Gastroesophageal sphincter (tissue), 4 donors: ENCODE measurements at regions not wholly inside any gene's neighbourhood (a gene's known extent, or its start where the extent isn't known, plus 50 kb on each side); places are given as distances from the start of the nearest gene placed in this dataset.

Experiments used
- ATAC-seq: fragments of 150-250 bp; one replicate; pipeline ENCODE4 v1.9.1; 2016; ENCODE audit warnings: mild to moderate bottlenecking, moderate library complexity
- H3K27ac ChIP-seq, 4 donors: fragments of 200-600 bp; sonication (generic) in 3 of 4; 1 replicate in 3 of 4; 2 replicates in 1 of 4; pipeline ENCODE4 v1.5.1; 2016 to 2019
- H3K27me3 ChIP-seq: fragments of 200-600 bp; sonication (generic); one replicate; pipeline ENCODE4 v1.5.1; 2019
- H3K36me3 ChIP-seq, 2 donors: fragments of 200-600 bp; sonication (generic); one replicate each; pipeline ENCODE4 v1.5.1; 2019; ENCODE audit warnings: control low read depth in 1 of 2
- H3K4me1 ChIP-seq, 3 donors: fragments of 200-600 bp; sonication (generic); 1 replicate in 2 of 3; 2 replicates in 1 of 3; pipeline ENCODE4 v1.5.1; 2016 to 2019; ENCODE audit warnings: control low read depth in 2 of 3
- H3K4me3 ChIP-seq, 2 donors: fragments of 200-600 bp; sonication (generic); one replicate each; pipeline ENCODE4 v1.5.1; 2019; ENCODE audit warnings: mild to moderate bottlenecking in 1 of 2, moderate library complexity in 1 of 2
- H3K9me3 ChIP-seq, 3 donors: fragments of 200-600 bp; sonication (generic); one replicate each; pipeline ENCODE4 v1.5.1; 2017 to 2019; ENCODE audit warnings: control low read depth in 2 of 3
- CTCF ChIP-seq, 4 experiments: fragments of 200-600 bp in 2 of 4; fragments of 450-650 bp in 2 of 4; sonication (generic) in 1 of 4; IDR thresholded peaks; one replicate each; pipeline ENCODE4 v1.5.1; 2017 to 2019; ENCODE audit warnings: antibody characterized with exemption in 4 of 4, mild to moderate bottlenecking in 2 of 4, moderate library complexity in 2 of 4
- EP300 ChIP-seq: sonication (generic); formaldehyde crosslinking; IDR thresholded peaks from one replicate; pipeline ENCODE4 v1.6.1; 2017; ENCODE audit warnings: antibody characterized with exemption, mild to moderate bottlenecking
- POLR2A ChIP-seq, 2 donors: fragments of 450-650 bp; IDR thresholded peaks; one replicate each; pipeline ENCODE4 v1.6.1; 2017; ENCODE audit warnings: antibody characterized with exemption in 2 of 2, mild to moderate bottlenecking in 2 of 2, moderate library complexity in 1 of 2
- POLR2AphosphoS5 ChIP-seq: sonication (generic); formaldehyde crosslinking; IDR thresholded peaks from one replicate; pipeline ENCODE4 v1.6.1; 2017; ENCODE audit warnings: antibody characterized with exemption
- WGBS, 2 donors: methylation state at CpG; one replicate each; pipeline ENCODE4 v1.1.5; 2018; ENCODE audit warnings: low coverage in 1 of 2; 5-methylcytosine and 5-hydroxymethylcytosine counted together

- 77 to 80% methylated on average over 2 to 3 of the region's 5 CpGs for WGBS, 2 donors
- Histone ChIP-seq H3K4me3 (no peak overlapping the region), H3K9me3 (no peaks in the 10 kb centered on the region), H3K36me3 (no peaks in the 10 kb centered on the region), H3K27me3 (no peaks in the 10 kb centered on the region), H3K27ac (no peak overlapping the region), H3K4me1 (peaks cover 0 to 4% (median 2%) of the 10 kb centered on the region in 3 donors)
- TF ChIP-seq POLR2AphosphoS5 (no peak), POLR2A (IDR thresholded peaks at IDR 0.05) (no peak)
- ATAC-seq: no peak
These were observed 71.4 kb upstream of the APOBEC4 start for GRCh38 chr1:183724350-183725042.

GRCh38 chr1:183723571-183723970 lies 70.5 kb upstream of the APOBEC4 start:
- WGBS, 2 donors: 100% methylated on average over 1 of the region's 2 CpGs; no CpG with 5 or more reads in 1 of the 2 donors

GRCh38 chr1:183721041-183721440 lies 67.9 kb upstream of the APOBEC4 start:
- H3K9me3 ChIP-seq: no peaks in the 10 kb centered on the region
- H3K27me3 ChIP-seq: no peaks in the 10 kb centered on the region
- TF ChIP-seq CTCF (IDR thresholded peaks at IDR 0.05): no peak
- TF ChIP-seq POLR2A (IDR thresholded peaks at IDR 0.05): no peak
- TF ChIP-seq POLR2AphosphoS5: no peak
- TF ChIP-seq EP300: no peak
- ATAC-seq: no peak
- 88% methylated on average over 1 of the region's 1 CpG; no CpG with 5 or more reads in 1 of the 2 donors for WGBS, 2 donors
- H3K36me3 ChIP-seq: no peaks in the 10 kb centered on the region
- no peak overlapping the region for H3K4me3 ChIP-seq
- H3K4me1 ChIP-seq: peaks cover 0 to 5% (median 2%) of the 10 kb centered on the region in 3 donors
- H3K27ac ChIP-seq: no peak overlapping the region

More at GRCh38 chr1:183723571-183723970, 70.5 kb upstream of the APOBEC4 start:
- Histone ChIP-seq H3K27me3 (no peaks in the 10 kb centered on the region), H3K27ac (no peak overlapping the region), H3K4me3 (no peak overlapping the region), H3K36me3 (no peaks in the 10 kb centered on the region), H3K4me1 (peaks cover 0 to 5% (median 2%) of the 10 kb centered on the region in 3 donors), H3K9me3 (no peaks in the 10 kb centered on the region)
- TF ChIP-seq CTCF (IDR thresholded peaks at IDR 0.05) (no peak), POLR2AphosphoS5 (no peak), EP300 (no peak), POLR2A (IDR thresholded peaks at IDR 0.05) (no peak)
- no peak for ATAC-seq

GRCh38 chr1:183720028-183720427 lies 66.9 kb upstream of the APOBEC4 start:
- Histone ChIP-seq H3K27me3 (no peaks in the 10 kb centered on the region), H3K4me3 (no peak overlapping the region), H3K9me3 (no peaks in the 10 kb centered on the region), H3K36me3 (no peaks in the 10 kb centered on the region), H3K27ac (no peak overlapping the region), H3K4me1 (peaks cover 0 to 5% (median 2%) of the 10 kb centered on the region in 3 donors)
- TF ChIP-seq POLR2A (IDR thresholded peaks at IDR 0.05) (no peak), EP300 (no peak), POLR2AphosphoS5 (no peak), CTCF (IDR thresholded peaks at IDR 0.05) (no peak)
- 28 to 33% methylated on average over 3 of the region's 3 CpGs for WGBS, 2 donors
- no peak for ATAC-seq

- H3K9me3 ChIP-seq: no peaks in the 10 kb centered on the region
- no peaks in the 10 kb centered on the region for H3K36me3 ChIP-seq
- peaks cover 0 to 5% (median 2%) of the 10 kb centered on the region in 3 donors for H3K4me1 ChIP-seq
- WGBS, 2 donors: 68 to 100% methylated on average over 1 to 2 of the region's 2 CpGs
- ATAC-seq: no peak
- H3K4me3 ChIP-seq: no peak overlapping the region
- TF ChIP-seq CTCF (IDR thresholded peaks at IDR 0.05) (no peak), POLR2AphosphoS5 (no peak)
- no peak overlapping the region for H3K27ac ChIP-seq
- H3K27me3 ChIP-seq: no peaks in the 10 kb centered on the region
These were observed 66.2 kb upstream of the APOBEC4 start for GRCh38 chr1:183719289-183719688.
